Upper lobe of right lung (tissue), 1 donor: ENCODE measurements at regions not wholly inside any gene's neighbourhood (a gene's known extent, or its start where the extent isn't known, plus 50 kb on each side); places are given as distances from the start of the nearest gene placed in this dataset.

Experiments used
- ATAC-seq: fragments of 200-7000 bp; cut with Tn5 transposase; one replicate; pipeline ENCODE4 v1.9.1; 2020; ENCODE audit warnings: mild to moderate bottlenecking, moderate library complexity
- DNase-seq: peaks from one replicate; pipeline ENCODE4 v3.0.0-alpha.2; 2020
- H3K27ac ChIP-seq: fragments of 200-600 bp; one replicate; pipeline ENCODE4 v1.8.0; 2022
- H3K27me3 ChIP-seq: fragments of 200-600 bp; one replicate; pipeline ENCODE4 v1.8.0; 2022; ENCODE audit warnings: mild to moderate bottlenecking
- H3K36me3 ChIP-seq: fragments of 200-600 bp; one replicate; pipeline ENCODE4 v1.8.0; 2022
- H3K4me1 ChIP-seq: fragments of 200-600 bp; one replicate; pipeline ENCODE4 v1.8.0; 2022
- H3K4me3 ChIP-seq: fragments of 200-600 bp; one replicate; pipeline ENCODE4 v1.8.0; 2022; ENCODE audit warnings: mild to moderate bottlenecking
- H3K9me3 ChIP-seq: fragments of 200-600 bp; one replicate; pipeline ENCODE4 v1.8.0; 2022
- CTCF ChIP-seq: fragments of 200-600 bp; IDR thresholded peaks from one replicate; pipeline ENCODE4 v1.8.0; 2022; ENCODE audit warnings: antibody characterized with exemption
- intact Hi-C: fragments of 100-400 bp; cut with DNase I; formaldehyde crosslinking; loops from one replicate; pipeline ENCODE4 v1.11.0; 2022
- donor health status: DM: no; HTN: yes; CAD: no; lungs with severe emphysema.

- ATAC-seq (peak; percentile 34), DNase-seq (no peak)
- H3K36me3 ChIP-seq, result no peaks in the 10 kb centered on the region
- no peaks in the 10 kb centered on the region for H3K27me3 ChIP-seq
- intact Hi-C loops, result no loop called here
- peaks cover 2% of the 10 kb centered on the region for H3K9me3 ChIP-seq
- no peak for TF ChIP-seq CTCF
- H3K4me3 ChIP-seq, result no peak overlapping the region
- H3K27ac ChIP-seq, result no peak overlapping the region
- H3K4me1 ChIP-seq, result peaks cover 21% of the 10 kb centered on the region
Measured at GRCh38 chr3:43178891-43179366, 73.0 kb upstream of the POMGNT2 start.

GRCh38 chr3:43177085-43177484 lies 71.2 kb upstream of the POMGNT2 start:
- Histone ChIP-seq H3K9me3 (peaks cover 4% of the 10 kb centered on the region), H3K27ac (no peak overlapping the region), H3K4me1 (peaks cover 21% of the 10 kb centered on the region), H3K4me3 (no peak overlapping the region), H3K36me3 (no peaks in the 10 kb centered on the region), H3K27me3 (no peaks in the 10 kb centered on the region)
- DNase-seq, result no peak
- peak; percentile 6 for ATAC-seq
- intact Hi-C loops, result no loop called here
- TF ChIP-seq CTCF, result no peak

- no peak for TF ChIP-seq CTCF
- H3K27me3 ChIP-seq, result no peaks in the 10 kb centered on the region
- H3K4me3 ChIP-seq, result no peak overlapping the region
- H3K9me3 ChIP-seq, result peaks cover 4% of the 10 kb centered on the region
- H3K4me1 ChIP-seq, result peaks cover 21% of the 10 kb centered on the region
- no peaks in the 10 kb centered on the region for H3K36me3 ChIP-seq
- intact Hi-C loops, result no loop called here
- peak overlapping the region; percentile 17 for H3K27ac ChIP-seq
- DNase-seq (no peak), ATAC-seq (peak; percentile 30)
Measured at GRCh38 chr3:43176666-43177065, 70.8 kb upstream of the POMGNT2 start.

- Histone ChIP-seq H3K27me3 (no peaks in the 10 kb centered on the region), H3K4me1 (peaks cover 16% of the 10 kb centered on the region), H3K4me3 (no peak overlapping the region), H3K27ac (no peak overlapping the region), H3K9me3 (peaks cover 4% of the 10 kb centered on the region), H3K36me3 (no peaks in the 10 kb centered on the region)
- TF ChIP-seq CTCF, result no peak
- intact Hi-C loops, result no loop called here
- ATAC-seq (no peak), DNase-seq (no peak)
Measured at GRCh38 chr3:43175541-43175940, 69.7 kb upstream of the POMGNT2 start.

GRCh38 chr3:43173949-43174348 lies 68.1 kb upstream of the POMGNT2 start:
- Histone ChIP-seq H3K36me3 (no peaks in the 10 kb centered on the region), H3K4me1 (peaks cover 3% of the 10 kb centered on the region), H3K4me3 (no peak overlapping the region), H3K27ac (no peak overlapping the region), H3K9me3 (peaks cover 4% of the 10 kb centered on the region), H3K27me3 (no peaks in the 10 kb centered on the region)
- intact Hi-C loops, result no loop called here
- no peak for TF ChIP-seq CTCF
- DNase-seq, result no peak
- ATAC-seq, result no peak

- no peak for ATAC-seq
- Histone ChIP-seq H3K9me3 (peaks cover 4% of the 10 kb centered on the region), H3K27ac (no peak overlapping the region), H3K4me3 (no peak overlapping the region), H3K4me1 (no peaks in the 10 kb centered on the region), H3K27me3 (no peaks in the 10 kb centered on the region), H3K36me3 (no peaks in the 10 kb centered on the region)
- no peak for TF ChIP-seq CTCF
- no peak for DNase-seq
- intact Hi-C loops, result no loop called here
Measured at GRCh38 chr3:43171748-43172147, 65.9 kb upstream of the POMGNT2 start.
